Left colon (tissue), 2 donors: ENCODE measurements at regions not wholly inside any gene's neighbourhood (a gene's known extent, or its start where the extent isn't known, plus 50 kb on each side); places are given as distances from the start of the nearest gene placed in this dataset.
"Not testable (repeated sequence)": the region's sequence is repeated elsewhere in the genome, so short reads cannot be mapped to it uniquely, and the experiment has no call there.

Source experiments
- ATAC-seq: fragments of 200-7000 bp; cut with Tn5 transposase; one replicate; pipeline ENCODE4 v1.9.1; 2020; ENCODE audit warnings: mild to moderate bottlenecking, moderate library complexity
- DNase-seq, 2 donors: peaks; one replicate each; pipeline ENCODE4 v3.0.0-alpha.2; 2020
- intact Hi-C, 2 donors: fragments of 100-400 bp; cut with DNase I in 1 of 2; cut with micrococcal nuclease in 1 of 2; formaldehyde crosslinking; loops; one replicate each; pipeline versions ENCODE4 v1.11.2 to v1.14.0; 2022; cut with DNase I, micrococcal nuclease
- donor health status: DM: no; HTN: no; CAD: no.
- donor health status: DM: yes; HTN: yes; CAD: no.

DNA sequence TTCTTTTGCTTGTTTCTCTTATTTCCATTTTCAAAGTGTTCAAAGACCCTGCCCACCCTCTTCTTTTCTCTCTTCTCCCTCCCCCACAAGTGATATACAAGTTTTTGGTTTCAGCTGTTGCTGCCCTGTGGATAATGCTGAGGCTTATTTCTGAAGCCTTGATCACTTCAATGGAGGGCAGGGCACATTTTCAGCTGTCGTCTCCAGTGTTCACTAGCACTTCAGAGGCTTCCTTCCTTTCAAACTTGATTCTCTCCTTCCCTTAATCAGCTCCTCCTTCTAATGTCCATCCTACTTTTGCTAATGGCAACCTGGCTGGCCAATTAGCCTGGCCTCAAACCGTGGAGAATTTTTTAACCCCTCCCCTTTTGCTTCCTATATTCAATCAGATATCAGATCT, 435.7 kb upstream of the RUNX1 start:
- intact Hi-C loops, result no loop called here
- ATAC-seq (no peak), DNase-seq (no peak)

DNA sequence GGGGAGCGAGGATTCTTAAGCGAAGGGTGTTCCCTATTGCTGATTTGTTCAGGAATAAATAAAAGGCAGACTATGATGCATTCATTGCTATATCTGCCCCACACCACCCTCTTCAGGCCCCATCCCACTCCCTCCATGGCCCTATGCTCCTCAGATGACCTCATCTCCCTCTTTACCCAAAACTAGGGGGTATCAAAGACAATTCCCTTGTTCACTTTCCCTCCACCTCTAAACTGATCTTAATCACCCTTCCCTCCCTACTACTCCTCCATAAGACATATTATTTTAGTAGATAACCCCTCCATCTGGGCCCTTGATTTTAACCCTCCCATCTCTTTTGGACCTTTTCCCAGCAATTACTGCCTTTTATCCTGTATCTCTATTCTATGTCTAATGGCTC, 434.9 kb upstream of the RUNX1 start:
- no peak for DNase-seq
- no peak for ATAC-seq
- intact Hi-C loops, result no loop called here

DNA sequence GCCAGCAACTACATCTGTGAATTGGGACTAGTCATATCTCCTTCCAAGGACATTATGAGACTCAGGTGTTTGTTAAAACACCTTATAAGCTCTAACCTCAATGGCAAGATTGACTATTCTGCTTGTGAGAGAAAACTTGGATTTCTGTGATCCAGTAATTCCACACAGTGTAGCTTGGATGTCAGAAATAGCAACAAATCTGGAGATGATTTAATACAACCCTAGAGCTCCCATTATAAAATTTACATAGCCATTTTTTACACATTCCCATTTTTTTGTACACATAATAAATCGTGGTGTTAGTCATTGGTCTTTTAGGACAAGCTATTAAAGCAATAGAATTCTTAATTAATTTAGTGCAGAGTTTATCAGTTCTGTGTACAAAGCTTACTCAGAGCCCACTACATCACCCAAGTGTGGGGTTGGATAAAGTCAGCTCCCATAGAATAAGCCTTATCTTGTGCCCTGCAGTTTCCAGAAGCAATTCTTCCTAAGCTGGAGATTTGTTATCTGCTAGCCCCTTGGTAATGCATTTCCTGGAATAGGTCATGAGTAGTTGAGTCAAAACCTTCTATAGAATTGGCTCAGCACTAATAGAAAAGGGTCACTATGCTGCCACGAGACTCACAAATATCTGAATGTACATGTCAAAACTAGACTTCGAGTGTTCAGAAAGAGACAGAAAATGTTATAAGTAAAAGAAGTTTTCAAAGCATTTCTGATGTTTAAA, 434.0 kb upstream of the RUNX1 start:
- intact Hi-C loops, result no loop called here
- DNase-seq (no peak), ATAC-seq (no peak)

DNA sequence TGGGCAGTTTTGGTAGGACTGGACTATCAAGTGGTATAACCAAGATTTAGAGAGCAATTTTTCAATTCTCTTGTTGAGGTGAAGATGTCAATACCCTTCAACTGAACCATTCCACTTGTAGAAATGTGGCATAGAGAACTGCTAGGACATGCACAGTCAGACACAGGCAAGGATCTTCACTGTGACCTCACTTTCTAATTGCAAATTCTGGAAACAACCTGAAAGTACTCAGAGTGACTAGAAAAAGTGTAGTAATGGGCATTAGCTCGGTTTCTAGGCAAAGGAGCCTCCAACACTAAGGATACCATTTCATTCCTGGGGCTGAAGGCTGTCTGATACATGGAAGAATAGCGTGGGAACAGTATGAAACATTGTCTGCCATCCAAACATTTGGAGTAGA, 433.0 kb upstream of the RUNX1 start:
- intact Hi-C loops, result no loop called here
- ATAC-seq, result no peak
- no peak for DNase-seq

DNA sequence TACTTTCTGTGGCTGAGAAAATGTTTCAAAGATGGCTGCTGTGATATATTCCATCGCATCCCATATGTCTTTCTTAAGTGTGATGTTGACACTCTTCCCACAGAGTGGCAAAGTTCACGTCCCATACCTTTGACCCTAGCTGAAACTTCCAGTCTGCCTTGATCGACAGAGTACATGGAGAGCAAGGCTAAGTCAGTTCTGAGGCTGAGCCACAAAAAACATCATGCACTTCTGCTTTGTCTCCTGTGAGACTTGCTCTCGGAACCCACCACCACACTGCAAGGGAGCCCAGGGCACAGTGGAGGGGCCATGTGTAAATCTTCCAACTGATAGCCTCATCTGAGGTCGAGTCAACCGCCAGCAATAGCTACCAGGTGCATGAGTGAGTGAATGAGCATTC, 431.9 kb upstream of the RUNX1 start:
- no peak for DNase-seq

DNA sequence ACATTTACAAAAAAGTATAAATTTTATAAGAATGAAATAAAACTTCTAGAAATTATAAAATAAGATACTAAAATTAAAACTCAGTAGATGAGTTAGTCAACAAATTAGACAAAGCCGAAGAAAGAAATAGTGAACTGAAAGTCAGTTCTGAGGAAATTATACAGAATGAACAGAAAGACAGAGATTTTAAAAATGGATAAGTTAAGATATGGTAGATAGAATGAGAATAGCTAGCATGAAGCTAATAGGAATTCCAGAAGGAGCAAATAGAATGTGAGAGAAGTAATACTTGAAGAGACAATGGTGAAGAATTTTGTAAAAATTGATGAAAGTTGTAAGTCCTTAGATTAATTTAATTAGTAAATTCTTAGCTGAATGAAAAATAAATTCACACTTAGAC, 430.4 kb upstream of the RUNX1 start:
- intact Hi-C loops, result no loop called here
- no peak for ATAC-seq

More for the DNA sequence above, 431.9 kb upstream of the RUNX1 start:
- no peak for ATAC-seq
- intact Hi-C loops, result no loop called here

DNA sequence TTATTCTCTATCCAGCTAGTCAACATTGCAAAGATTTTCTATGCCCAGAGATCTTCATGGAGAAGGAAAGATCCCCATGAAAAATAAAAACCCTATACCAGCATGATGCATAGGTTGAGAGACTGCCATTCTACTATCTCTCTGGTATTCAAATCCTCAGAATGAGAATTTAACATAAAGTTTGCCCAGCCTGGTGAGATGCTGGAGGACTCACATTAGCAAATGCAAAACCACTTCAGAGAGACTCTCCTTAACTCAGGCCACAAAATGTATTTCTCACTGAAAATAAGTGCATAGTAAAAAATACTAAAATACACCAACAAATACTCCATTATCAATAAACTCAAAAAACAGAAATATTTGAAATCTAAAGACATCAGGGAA, 430.0 kb upstream of the RUNX1 start:
- DNase-seq, result no peak
- intact Hi-C loops, result no loop called here
- ATAC-seq, result no peak

More for the DNA sequence above, 430.4 kb upstream of the RUNX1 start:
- DNase-seq, result no peak

DNA sequence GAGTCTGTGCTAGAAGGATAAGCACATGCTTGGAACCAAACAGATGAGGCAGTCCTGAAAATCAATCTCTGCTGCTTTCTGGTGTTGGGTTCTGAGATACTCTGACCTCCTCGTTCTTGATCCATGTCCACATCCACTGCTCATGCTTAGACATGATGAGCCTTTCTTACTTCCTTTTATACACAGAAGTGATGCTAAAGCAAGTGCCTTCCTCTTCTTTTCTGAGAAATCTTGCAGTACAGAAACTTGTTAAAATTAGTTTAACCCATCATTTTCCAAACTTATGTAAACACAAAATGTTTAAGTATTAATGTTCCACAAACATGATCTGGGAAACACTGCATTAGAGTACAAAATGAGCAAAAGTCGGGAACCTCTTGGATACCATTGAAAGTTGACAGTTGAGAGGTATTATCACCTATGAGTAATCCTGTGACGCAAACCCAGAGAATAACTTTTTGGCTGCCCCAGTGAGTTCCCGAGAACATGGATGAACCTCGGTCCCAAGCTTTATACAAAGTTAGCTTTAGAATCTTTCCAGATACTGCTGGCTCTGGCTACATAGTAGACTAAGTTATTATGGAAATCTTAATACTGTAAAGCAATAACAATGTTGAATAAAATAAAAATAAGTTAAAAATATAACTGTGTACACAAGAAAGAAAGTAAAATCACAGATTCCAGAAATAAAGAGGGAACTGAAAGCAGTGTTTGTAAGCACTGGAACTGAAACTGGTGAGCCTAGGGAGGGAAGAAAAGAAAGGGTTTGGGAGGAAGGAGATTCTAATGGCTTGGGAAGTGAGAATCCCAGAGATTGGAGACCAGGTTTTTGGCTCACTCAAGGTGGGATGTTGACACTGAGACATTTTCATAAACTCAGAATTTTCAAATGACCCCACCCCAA, 429.3 kb upstream of the RUNX1 start:
- ATAC-seq (no peak), DNase-seq (no peak)
- intact Hi-C loops, result no loop called here

DNA sequence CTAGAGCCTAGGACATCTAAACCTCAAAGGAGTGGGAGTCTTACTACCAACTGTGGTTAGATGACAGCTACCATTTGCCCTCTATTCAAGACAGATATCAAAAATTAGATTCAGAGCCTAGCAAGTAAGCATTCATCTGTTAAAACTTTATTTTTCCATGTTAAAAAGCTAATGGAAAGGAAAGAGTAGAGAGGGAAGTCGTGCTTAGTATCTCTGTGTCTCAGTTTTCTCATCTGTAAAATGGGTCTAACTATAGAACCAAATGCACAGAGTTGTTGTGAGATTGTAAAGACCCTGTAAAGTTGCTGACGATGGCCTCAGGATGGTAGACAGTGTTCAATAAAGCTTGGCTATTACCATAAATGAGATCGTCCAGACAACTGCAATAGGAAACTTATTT, 428.5 kb upstream of the RUNX1 start:
- intact Hi-C loops, result no loop called here
- DNase-seq, result no peak
- ATAC-seq, result no peak

DNA sequence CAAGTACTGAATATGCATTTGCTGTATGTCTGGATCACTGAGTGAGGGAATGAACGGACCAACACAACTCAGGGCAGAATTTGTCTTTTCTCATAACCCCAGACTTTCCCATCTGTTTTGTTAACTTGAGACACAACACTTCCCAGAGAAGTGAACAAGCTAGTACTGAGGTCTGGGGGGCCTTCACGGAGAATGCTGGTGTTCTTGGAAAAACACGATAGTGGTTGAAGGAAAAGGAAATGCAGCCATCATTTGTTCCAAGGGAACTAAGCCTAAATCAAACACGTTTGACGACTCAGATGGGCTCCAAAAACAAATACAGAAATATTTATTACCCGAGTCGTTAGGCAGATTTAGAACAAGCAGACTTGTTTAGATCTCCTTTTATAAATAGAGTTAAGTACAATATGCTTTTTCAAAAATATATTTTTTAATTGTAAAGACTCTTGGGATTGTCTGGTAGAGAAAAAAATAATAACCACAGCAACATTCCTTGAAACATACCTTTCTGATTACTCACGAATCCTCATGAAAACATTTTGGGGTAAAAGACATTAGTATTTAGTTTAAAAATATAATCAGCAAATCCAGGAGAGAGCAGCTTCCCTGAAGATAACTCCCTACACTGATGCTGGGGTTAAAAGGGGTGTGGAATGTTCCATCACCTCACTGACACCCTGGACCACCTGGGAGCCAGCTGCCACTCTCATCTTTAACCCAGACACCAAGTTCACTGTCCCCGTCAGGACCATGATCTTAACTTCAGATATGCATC, 427.7 kb upstream of the RUNX1 start:
- intact Hi-C loops, result no loop called here
- ATAC-seq (no peak), DNase-seq (no peak)

DNA sequence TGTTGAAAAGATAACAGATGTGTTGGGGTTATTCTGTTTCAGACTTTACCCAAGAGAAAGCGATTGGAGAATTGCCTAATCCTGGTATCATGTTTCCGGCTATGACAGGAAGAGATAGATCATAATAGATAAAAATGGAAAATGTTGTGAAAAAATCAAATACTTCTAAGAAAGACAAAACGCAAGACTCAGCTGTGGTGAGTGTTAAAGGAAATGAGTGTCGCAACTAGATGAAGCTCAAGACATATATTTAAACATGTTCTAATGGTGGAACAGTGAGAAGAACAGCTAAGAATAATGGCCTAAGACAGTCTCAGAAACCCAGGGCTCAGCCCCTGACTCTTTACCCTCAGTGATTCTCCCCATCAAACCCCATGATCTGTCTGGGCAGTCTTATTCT, 426.7 kb upstream of the RUNX1 start:
- ATAC-seq, result no peak
- intact Hi-C loops, result no loop called here

DNA sequence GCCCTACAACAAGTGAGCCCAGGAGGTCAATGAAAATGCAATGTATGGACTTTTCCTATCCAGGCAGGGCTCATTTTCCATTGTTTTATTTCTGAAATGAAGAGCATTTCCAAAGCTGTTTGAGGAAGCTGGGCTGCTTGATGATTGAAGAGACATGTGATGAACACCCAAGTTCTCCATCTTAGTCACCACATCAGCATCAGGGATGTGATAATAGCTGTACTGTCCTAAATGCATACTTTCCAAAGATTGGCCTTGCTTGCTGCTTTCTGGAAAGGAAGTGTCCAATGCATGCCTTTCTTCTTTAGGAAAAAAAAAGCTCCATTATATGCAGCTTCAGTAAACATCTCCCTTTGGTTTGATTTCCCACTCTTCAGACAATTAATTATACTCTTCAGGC, 425.9 kb upstream of the RUNX1 start:
- DNase-seq, result no peak
- intact Hi-C loops, result no loop called here
- ATAC-seq, result no peak

More for the DNA sequence above, 426.7 kb upstream of the RUNX1 start:
- DNase-seq, result no peak

DNA sequence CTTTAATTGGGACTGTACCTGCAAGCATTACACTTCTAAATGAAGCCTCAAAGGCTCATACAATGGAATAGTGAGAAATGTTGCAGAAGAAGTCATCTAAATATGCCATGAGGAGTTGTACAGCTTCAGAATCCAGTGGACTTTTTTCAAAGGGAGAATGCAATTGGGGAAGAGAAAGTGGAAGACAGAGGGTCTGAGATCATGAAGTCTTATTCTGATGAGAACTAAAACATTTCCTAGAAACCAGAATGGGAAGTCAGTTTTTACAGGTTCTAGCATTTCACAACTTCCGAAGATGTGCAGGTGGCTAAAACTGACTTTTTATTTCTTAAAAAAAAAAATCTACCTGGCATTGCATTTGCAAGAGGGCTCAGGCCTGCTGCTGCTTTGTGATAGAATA, 424.4 kb upstream of the RUNX1 start:
- DNase-seq, result no peak
- ATAC-seq, result no peak
- intact Hi-C loops, result no loop called here

DNA sequence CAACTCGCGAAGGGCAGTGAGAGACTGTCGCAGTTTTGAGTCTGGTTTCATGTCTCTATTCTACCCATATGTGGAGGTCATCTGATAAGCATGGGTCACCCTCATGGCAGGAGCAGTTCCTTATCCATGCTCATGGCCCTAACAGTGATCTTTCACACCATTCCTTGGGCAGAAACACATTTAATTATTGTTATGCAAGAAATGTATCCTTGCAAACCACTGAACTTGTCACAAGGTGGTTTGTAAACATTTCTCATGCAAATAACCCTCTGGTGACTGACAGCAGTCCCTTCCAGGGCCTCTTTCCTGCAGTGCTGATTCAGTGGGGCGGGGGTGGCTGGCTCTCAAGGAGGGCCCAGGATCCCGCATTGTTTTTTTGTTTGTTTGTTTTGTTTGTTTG, 421.4 kb upstream of the RUNX1 start:
- ATAC-seq (no peak), DNase-seq (no peak)
- intact Hi-C loops, result no loop called here

DNA sequence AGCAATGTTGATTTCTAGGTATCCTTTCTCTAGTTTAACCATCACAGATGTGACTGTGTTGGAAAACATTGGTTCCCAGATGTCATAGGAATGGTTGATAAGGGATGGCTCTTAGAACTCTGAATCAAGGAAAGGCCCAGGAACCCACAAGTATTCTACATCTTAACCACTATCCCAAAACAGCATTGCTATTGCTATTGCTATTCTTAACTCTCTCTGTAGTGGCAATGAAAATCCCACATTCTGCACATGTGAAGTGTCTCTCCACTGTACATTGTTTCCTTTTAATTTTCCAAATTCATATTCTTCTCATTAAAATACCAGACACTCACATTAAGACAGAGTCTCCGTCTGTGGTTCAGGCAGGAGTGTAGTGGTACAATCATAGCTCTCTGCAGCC, 420.4 kb upstream of the RUNX1 start:
- no peak for DNase-seq
- intact Hi-C loops, result no loop called here
- no peak for ATAC-seq

DNA sequence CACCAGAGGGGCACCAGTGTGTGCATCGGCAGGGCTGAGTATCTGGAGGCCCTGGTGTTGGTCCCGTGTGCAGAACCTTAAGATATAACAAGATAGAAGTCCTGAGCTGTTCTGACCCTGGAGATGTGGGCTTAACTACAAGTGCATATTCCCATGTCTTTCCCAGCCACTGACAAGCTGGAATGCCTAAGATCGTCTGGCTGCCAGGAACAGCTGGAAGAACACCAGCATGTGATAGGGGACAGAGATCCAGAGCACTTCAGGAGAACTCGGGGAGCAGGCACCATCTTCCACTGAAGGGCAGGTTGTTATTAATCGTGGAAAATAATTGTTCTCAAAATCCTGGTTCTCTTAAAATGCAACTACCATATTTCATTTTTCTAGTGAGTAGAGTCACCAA, 419.9 kb upstream of the RUNX1 start:
- intact Hi-C loops, result no loop called here
- ATAC-seq (no peak), DNase-seq (no peak)

DNA sequence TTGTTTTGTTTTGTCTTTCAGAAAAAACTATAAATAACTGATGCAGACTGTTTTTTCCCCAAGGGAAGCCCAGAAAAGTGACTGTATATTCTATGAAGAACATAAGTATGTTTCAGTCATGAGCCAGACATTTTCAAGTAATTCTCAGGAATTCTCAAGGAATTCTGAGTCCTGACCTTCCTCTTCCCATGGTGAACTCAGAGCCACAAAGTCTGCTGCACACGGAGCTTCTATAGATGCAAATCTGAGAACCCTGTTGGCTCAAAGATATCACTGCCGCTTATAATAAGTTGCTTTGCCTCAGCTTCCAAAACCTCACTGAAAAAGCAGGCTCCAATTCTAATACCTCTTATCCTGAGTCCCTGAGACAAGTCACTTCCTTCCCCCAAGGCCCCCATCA, 418.5 kb upstream of the RUNX1 start:
- no peak for ATAC-seq
- no peak for DNase-seq
- intact Hi-C loops, result no loop called here

DNA sequence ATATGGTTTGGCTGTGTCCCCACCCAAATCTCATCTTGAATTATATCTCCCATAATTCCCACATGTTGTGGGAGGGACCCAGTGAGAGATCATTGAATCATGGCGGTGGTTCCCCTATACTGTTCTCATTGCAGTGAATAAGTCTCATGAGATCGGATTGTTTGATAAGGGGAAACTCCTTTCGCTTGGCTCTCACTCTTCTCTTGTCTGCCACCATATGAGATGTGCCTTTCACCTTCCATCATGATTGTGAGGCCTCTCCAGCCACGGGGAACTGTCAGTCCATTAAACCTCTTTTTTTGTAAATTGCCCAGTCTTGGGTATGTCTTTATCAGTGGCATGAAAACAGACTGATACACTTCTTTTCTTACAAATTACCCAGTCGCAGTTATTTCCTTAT, 417.6 kb upstream of the RUNX1 start:
- ATAC-seq, intact Hi-C loops, DNase-seq: not testable (repeated sequence)

DNA sequence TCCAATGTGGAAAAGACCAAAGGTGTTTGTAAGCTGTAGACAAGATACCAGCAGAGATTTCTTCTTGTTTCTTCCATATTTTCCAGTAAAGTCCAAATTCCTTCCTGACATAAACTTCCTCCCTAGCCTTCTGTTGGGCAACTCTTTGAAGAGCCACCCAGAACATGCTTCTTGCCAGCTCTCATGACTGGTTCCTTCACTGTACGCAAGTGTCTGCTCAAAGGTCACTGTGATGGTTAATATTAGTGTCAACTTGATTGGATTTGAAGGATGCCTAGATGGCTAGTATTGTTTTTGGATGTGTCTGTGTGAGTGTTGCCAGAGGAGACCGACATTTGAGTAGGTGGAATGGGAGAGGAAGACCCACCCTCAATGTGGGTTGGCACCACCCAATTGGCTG, 416.6 kb upstream of the RUNX1 start:
- intact Hi-C loops, result no loop called here
- no peak for ATAC-seq
- DNase-seq, result no peak

DNA sequence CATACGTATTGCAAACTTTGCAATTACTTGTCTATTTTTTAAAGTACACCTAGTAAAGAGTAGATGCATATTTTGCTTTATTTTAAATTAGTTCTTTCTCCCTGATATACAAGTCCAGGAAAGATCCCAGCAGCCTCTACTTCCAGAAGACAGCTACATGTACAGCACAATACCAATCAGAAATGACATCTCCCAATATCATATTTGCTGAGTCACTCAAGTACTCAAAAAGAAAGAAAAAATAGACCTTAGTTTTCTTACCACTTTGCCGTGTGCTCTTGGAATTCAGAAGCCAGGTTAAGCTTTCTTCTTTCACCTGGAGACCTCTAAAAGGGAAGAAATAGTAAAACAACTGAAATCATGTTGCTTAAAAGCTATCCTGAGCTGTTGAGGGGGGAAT, 412.6 kb upstream of the RUNX1 start:
- intact Hi-C loops, result no loop called here
- ATAC-seq, result no peak
- DNase-seq, result no peak
